ENCODE measurements at regions not wholly inside any gene's neighbourhood (a gene's known extent, or its start where the extent isn't known, plus 50 kb on each side); places are given as distances from the start of the nearest gene placed in this dataset.

- no peak for TF ChIP-seq CTCF (IDR thresholded peaks at IDR 0.05)
- H3K4me3 ChIP-seq = no peak overlapping the region
- H3K27ac ChIP-seq = no peak overlapping the region
- DNase-seq (ENCODE audit: low spot score) = no peak
These were observed 158.7 kb upstream of the PDGFD start for GRCh38 chr11:104322696-104323095.

GRCh38 chr11:104320956-104321355 is 157.0 kb upstream of the PDGFD start:
- no peak for DNase-seq (ENCODE audit: low spot score)
- no peak for TF ChIP-seq CTCF (IDR thresholded peaks at IDR 0.05)
- H3K4me3 ChIP-seq = no peak overlapping the region
- H3K27ac ChIP-seq = no peak overlapping the region

GRCh38 chr11:104320097-104320496 is 156.2 kb upstream of the PDGFD start:
- no peak for DNase-seq (ENCODE audit: low spot score)
- no peak overlapping the region for H3K27ac ChIP-seq
- TF ChIP-seq CTCF (IDR thresholded peaks at IDR 0.05) = no peak
- H3K4me3 ChIP-seq = no peak overlapping the region

- TF ChIP-seq CTCF (IDR thresholded peaks at IDR 0.05) = no peak
- Histone ChIP-seq H3K27ac (no peak overlapping the region), H3K4me3 (no peak overlapping the region)
- DNase-seq (ENCODE audit: low spot score) = no peak
These were observed 155.4 kb upstream of the PDGFD start for GRCh38 chr11:104319396-104319795.

- Histone ChIP-seq H3K4me3 (no peak overlapping the region), H3K27ac (no peak overlapping the region)
- no peak for TF ChIP-seq CTCF (IDR thresholded peaks at IDR 0.05)
- no peak for DNase-seq (ENCODE audit: low spot score)
These were observed 143.0 kb upstream of the PDGFD start for GRCh38 chr11:104306862-104307474.

- Histone ChIP-seq H3K4me3 (no peak overlapping the region), H3K27ac (no peak overlapping the region)
- no peak for TF ChIP-seq CTCF (IDR thresholded peaks at IDR 0.05)
- no peak for DNase-seq (ENCODE audit: low spot score)
These were observed 137.8 kb upstream of the PDGFD start for GRCh38 chr11:104301776-104302175.

- H3K27ac ChIP-seq = no peak overlapping the region
- TF ChIP-seq CTCF (IDR thresholded peaks at IDR 0.05) = no peak
- DNase-seq (ENCODE audit: low spot score) = no peak
These were observed 127.7 kb upstream of the PDGFD start for GRCh38 chr11:104291646-104292045.

More at GRCh38 chr11:104291646-104292045, 127.7 kb upstream of the PDGFD start:
- H3K4me3 ChIP-seq = no peak overlapping the region

Measured in coronary artery (tissue), 2 donors.